Endothelial cell of hepatic sinusoid (primary cell): ENCODE measurements at regions not wholly inside any gene's neighbourhood (a gene's known extent, or its start where the extent isn't known, plus 50 kb on each side); places are given as distances from the start of the nearest gene placed in this dataset.

Experiments
- in situ Hi-C: cut with HindIII; loops from 2 replicates; pipeline ENCODE4 v1.10.0; 2017; ENCODE audit warnings: low sequenced_read_pairs

- in situ Hi-C loops = no loop called here
These were observed 59.0 kb upstream of the SPRED2 start for GRCh38 chr2:65491381-65491905.

- in situ Hi-C loops = no loop called here
These were observed 57.8 kb upstream of the SPRED2 start for GRCh38 chr2:65490222-65490621.

- in situ Hi-C loops = no loop called here
These were observed 56.9 kb upstream of the SPRED2 start for GRCh38 chr2:65489269-65489668.

GRCh38 chr2:65488527-65488926 lies 56.1 kb upstream of the SPRED2 start:
- in situ Hi-C loops = no loop called here

- in situ Hi-C loops = no loop called here
These were observed 55.0 kb upstream of the SPRED2 start for GRCh38 chr2:65487404-65487803.

GRCh38 chr2:65486802-65487201 lies 54.4 kb upstream of the SPRED2 start:
- in situ Hi-C loops = no loop called here

GRCh38 chr2:65486282-65486681 lies 53.9 kb upstream of the SPRED2 start:
- in situ Hi-C loops = no loop called here

GRCh38 chr2:65485839-65486238 lies 53.4 kb upstream of the SPRED2 start:
- in situ Hi-C loops = no loop called here

GRCh38 chr2:65483763-65484162 lies 51.4 kb upstream of the SPRED2 start:
- in situ Hi-C loops = no loop called here

- in situ Hi-C loops = no loop called here
These were observed 50.6 kb upstream of the SPRED2 start for GRCh38 chr2:65482971-65483370.
